ENCODE measurements at regions not wholly inside any gene's neighbourhood (a gene's known extent, or its start where the extent isn't known, plus 50 kb on each side); places are given as distances from the start of the nearest gene placed in this dataset.

GRCh38 chr5:173781432-173781815 lies 106.7 kb upstream of the CPEB4 start:
- DNase-seq (ENCODE audit: low read depth) = peak; percentile 43

- peak; percentile 95 for DNase-seq (ENCODE audit: low read depth)
These were observed 106.1 kb upstream of the CPEB4 start for GRCh38 chr5:173781816-173782670.

DNA sequence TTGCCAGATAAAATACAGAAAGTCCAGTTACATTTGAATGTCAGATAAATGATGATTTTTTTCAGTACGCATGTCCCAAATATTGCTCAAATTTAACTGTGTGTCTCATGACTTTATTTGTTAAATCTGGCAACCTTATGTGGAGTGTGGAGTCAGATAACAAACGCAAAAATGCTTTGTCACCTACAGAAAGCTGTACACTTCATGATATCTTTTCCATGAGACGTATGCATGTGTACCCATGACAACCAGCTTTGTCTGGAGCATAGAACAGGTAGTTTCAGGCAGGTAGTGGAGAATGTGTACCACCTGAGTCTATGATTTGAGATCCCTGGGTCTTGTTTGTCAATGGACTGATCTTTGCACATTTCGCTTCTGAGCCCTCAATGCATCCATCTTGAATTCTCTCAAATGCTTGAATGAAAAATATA lies 105.5 kb upstream of the CPEB4 start:
- DNase-seq (ENCODE audit: low read depth) = no peak

GRCh38 chr5:173783371-173783770 lies 104.8 kb upstream of the CPEB4 start:
- no peak for DNase-seq (ENCODE audit: low read depth)

GRCh38 chr5:173785400-173785799 lies 102.7 kb upstream of the CPEB4 start:
- no peak for DNase-seq (ENCODE audit: low read depth)

DNA sequence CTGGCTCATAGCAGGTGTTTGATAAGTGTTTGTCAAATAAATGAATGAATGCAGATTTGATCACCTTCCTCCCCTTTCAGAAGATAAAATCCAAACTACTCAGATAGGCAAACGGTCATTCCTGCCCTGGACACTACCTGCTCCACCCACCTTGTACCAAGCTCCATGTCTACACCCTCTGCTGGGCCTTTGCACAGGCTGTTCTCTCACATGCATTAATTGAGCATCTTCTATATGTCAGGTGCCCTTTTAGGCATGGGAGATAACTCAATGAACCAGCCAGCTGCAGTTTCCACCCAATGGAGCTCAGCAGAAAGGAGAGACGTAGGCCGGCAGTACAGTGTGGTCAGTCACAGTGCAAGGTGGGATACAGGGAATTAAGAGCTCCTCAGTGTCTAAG lies 102.3 kb upstream of the CPEB4 start:
- no peak for DNase-seq (ENCODE audit: low read depth)

DNA sequence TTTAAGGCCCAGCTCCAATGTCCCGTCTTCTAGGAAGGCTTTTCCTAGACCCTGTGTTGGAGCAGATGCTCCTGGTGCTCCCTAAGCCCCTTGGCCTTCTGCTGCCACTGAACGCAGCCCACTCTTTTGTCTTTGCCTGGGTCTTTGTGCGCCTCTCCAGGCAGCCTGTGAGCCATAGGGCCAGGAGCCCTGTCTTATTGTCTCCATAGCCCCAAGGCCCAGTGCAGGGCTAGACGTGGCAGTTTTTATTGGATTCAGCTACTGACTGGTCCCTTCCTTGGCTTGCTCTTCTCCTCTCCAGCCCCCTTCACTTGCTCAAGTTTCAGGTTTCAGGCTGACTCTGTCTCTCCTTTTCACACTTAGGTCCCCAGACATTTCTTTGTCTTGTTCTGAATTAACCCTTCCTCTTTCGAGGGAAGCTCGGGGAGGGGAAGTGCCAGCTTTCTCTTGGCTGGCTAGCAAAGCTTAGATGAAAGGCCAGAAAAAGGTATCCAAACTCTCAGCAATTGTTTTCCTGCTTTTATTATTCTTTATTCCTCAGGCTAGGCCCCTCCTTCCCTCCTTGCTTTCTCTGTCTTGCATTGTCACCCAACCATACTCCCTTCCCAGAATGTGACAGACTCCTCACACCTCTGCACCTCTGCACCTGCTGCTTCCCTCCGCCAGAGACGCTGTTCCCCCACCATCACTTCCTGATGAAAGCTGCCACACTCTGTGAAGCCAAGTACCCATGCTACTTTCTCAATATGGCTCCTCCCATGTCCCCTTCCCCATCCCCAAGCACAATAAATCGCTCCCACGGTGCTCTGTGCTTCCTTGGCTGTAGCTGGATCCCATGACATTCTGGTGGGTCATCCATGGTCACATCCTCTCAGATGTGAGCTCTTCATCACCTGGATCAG lies 101.6 kb upstream of the CPEB4 start:
- DNase-seq (ENCODE audit: low read depth) = no peak

DNA sequence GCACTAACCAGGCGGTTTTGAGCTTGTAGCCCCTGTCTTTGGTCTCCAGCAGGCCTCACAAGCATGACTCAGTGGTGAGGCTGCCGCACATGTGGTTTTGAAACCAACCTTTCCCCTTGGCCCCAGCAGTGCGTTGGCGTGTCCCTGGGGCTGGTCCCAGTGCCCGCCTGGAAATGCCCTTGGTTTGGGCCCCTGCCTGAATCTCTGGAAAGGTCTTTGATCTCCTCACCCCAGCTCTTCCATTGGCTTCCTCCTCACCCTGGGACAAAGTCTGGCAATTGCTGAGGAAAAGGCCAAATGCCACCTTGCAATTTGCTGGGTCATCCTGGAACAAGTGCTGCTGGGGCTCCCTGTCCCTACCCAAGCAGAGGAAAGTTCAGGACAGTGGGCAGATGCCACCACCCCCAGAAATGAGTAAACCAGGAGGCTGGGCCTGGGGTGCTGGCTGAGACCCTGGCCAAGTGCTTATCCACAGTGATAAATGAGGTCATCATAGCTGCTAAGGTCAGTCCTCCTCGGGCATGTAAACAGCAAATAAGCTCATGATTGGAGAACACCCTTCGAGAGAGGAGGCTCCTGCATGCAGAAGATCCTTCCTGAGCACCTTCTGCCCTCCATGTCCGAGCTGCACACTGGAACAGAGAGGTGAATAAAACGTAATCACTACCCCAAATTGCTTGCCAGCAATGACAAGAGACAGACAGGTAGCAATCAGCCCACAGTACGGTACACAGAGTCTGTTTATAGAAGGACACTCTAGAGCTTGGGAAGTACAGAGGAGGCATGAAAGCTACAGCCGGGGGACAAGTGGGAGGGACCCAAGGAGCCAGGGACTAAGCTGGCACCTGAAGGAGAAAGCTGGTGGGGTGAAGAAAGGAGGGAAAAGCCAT lies 98.9 kb upstream of the CPEB4 start:
- DNase-seq (ENCODE audit: low read depth) = peak; percentile 90

GRCh38 chr5:173790177-173790719 lies 97.9 kb upstream of the CPEB4 start:
- no peak for DNase-seq (ENCODE audit: low read depth)

GRCh38 chr5:173790836-173791546 lies 97.2 kb upstream of the CPEB4 start:
- no peak for DNase-seq (ENCODE audit: low read depth)

- no peak for DNase-seq (ENCODE audit: low read depth)
These were observed 96.3 kb upstream of the CPEB4 start for GRCh38 chr5:173791878-173792277.

DNA sequence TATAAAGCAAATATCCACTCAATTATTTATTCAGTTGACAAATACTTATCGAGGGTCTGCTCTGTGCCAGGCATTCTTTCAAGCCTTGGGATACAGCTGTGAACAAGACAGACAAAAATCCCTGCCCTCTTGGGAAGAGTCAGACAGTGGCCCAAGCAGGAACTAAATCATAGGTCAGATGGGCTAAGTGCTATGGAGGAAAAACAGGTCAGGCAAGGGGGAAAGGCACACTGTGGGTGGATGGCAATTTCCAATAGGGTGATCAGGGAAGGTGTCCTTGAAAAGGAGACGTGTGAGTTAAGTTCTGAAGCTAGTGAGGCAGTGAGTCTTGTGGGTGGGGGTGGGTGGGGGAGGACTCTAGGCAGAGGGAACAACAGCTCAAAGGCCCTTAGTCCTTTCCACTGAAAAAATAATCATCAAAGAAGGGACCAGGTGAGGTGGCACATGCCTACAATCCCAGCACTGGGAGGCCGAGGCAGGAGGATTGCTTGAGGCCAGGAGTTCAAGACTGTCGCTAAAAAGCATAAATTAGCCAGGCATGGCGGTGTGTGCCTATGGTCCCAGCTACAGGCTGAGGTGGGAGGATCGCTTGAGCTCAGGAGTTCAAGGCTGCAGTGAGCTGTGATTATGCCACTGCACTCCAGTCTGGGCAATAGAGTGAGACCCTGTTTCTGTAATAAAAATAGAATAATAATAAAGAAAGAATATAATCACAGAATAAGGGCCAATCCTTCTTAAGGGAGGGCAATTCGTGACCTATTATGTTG lies 95.2 kb upstream of the CPEB4 start:
- DNase-seq (ENCODE audit: low read depth) = no peak

DNA sequence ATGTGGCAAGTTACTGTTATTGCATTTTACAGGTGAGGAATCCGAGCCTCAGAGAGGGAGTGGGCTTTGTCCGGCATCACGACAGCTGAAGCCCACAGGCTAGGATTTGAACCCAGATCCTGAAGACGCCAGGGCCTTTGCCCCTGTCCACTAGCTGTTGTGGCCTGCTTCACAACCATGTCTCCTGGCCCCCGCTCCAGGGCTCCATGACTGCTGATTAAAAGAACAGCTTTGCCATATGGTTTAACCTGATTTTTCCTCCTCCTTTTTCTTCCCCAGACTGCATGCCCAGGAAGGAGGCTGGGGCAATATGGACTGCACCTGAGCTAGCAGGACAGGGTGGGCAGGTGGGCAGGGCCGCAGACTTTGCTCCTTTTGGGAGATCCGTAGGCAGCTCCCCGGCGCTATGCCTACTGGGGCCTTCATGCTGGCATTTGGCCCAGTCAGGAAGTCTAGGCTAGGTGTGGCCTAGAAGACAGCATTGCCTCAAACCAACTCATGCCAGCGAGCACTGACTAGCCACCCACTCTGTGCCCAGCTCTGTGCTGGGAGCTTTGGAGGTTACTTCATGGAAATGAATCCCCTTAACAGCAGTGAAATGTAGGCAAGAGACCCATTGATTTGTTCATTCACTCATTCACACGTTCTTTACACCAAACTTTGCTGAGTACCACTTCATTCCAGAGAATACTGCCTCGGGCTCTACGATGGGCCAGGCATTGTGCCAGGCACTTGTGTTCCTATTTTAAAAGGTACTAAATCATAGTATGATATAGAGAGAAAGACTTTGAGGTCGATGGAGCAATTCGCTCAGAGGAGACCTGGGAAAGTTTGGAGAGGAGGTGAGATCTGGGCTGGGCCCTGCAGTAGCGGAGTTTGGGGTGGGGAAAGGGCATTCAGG lies 94.3 kb upstream of the CPEB4 start:
- DNase-seq (ENCODE audit: low read depth) = no peak

DNA sequence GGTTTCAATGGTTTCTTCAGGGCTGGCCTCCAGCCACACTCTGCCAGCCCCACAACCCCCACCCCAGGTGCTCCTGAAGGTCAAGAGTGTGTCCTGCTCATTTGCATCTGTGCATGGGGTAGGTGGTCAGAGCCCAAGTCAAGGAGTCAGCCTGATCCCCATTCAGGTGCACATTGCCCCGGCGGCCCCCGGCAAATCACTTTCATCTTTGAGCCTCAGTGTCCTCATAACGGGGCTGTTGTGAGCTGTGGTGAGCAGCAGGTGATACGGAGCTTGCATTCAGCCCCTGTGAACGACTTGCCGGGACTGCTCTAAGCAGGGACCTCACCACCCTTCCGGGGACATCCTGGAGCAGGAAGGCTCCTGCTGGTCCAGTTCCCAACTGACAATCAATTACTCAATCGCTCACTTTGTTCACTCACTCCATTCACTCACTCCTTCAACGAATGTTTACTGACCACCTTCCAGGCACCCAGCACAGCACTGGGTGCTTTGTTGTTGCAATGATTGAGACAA lies 93.2 kb upstream of the CPEB4 start:
- DNase-seq (ENCODE audit: low read depth) = no peak

- no peak for DNase-seq (ENCODE audit: low read depth)
These were observed 92.5 kb upstream of the CPEB4 start for GRCh38 chr5:173795601-173796000.

DNA sequence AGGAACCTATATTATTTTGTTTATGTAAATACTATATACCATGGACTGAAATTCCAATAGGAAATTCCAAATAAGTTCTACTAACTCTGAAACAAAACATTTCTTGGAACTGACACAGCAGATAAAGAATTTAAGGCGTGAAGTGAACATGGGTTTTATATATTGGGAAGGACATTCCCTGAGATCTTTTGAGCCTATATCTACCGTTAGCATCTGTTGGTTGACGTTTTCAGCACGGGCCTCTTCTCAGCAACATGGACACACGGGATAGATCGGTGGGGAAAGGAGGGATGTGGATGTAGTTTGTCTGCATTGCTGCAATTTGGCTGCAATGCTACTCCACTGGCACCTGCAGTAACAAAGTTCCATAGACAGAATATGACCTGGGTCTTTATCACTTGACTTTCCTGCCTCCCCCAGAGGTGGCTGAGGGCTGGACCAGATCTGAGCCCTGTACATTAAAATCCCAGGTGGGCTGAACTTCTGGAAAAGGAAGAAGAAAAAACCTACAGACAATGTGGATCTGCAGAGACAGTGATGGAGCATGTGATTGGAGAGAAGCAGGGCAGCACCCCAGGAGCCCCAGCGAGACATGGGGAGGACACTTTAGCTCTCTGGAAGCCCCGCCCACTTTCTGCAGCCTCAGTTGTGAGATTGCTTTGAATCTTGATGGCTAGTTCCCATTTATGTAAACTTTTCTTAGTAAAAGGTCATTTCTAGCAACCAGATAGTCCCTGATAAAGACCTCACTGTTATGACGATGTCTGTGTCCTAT lies 91.2 kb upstream of the CPEB4 start:
- DNase-seq (ENCODE audit: low read depth) = no peak

DNA sequence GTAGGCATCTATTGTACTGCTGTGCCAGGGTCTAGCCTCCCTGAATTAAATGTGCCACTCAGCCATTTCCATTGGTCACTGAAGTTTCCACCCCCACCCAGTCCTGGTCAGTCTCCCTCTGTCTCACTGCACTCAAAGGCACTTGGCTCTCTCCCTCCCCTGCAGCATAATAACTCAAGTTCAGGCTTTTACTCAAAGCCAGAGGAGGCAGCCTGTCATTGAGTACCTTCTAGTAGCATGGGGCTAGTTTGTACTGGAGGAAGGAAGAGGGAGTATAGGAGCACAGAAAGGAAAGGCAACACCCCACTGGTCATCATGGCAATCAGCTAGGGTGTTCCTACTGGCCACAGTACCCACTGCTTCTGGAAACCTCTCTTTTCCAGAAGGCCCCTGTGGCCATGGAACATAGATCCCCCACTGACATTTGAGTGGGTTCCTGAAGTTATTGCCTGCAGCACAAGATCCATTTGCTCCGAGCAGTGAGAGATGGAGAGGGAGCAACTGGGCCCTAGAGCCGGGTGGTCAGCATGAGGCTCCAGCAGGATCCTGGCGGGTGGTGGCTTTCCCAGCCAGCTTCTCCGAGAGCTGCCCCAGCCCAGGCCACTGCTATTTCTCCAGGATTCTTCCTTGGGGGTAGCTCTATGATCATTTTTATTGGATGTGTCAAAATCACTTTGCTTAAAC lies 89.9 kb upstream of the CPEB4 start:
- DNase-seq (ENCODE audit: low read depth) = no peak
